B cell (primary cell): ENCODE measurements at regions not wholly inside any gene's neighbourhood (a gene's known extent, or its start where the extent isn't known, plus 50 kb on each side); places are given as distances from the start of the nearest gene placed in this dataset.

Experiments
- ATAC-seq: fragments of 200-7000 bp; cut with Tn5 transposase; one replicate; pipeline ENCODE4 v1.10.0; 2021; ENCODE audit warnings: low read depth, mild to moderate bottlenecking, moderate number of reproducible peaks, moderate library complexity
- CTCF ChIA-PET: fragments of 350-600 bp; sonication (Branson Sonifier 250); formaldehyde crosslinking; loops from one replicate; lab custom pipeline; 2021; ENCODE audit warnings: antibody characterized with exemption, inconsistent platforms; lab: Charles Lee
- POLR2A ChIA-PET: fragments of 350-600 bp; sonication (Branson Sonifier 250); formaldehyde crosslinking; loops from one replicate; lab custom pipeline; 2021; ENCODE audit warnings: antibody characterized with exemption; lab: Charles Lee
- DNase-seq: peaks from one replicate; pipeline ENCODE4 v3.0.0; 2013
- H2AFZ ChIP-seq: 2 replicates; pipeline ENCODE4 v1.6.1; 2012; ENCODE audit warnings: mild to moderate bottlenecking, low read depth, low read length; ENCODE audit not compliant: insufficient read depth, poor library complexity, severe bottlenecking
- H3K27ac ChIP-seq, 2 donors: 1 replicate in 1 of 2; 2 replicates in 1 of 2; pipeline ENCODE4 v1.5.1; 2012 to 2013; ENCODE audit warnings: low read length in 2 of 2, mild to moderate bottlenecking in 2 of 2, moderate library complexity in 1 of 2
- H3K27me3 ChIP-seq, 4 experiments: fragments of 200-600 bp in 1 of 4; sonication (generic) in 1 of 4; replicated peaks in 1 of 4; 1 replicate in 2 of 4; 2 replicates in 2 of 4; pipeline versions ENCODE4 v1.6.1 to v1.7.0; 2013 to 2016; ENCODE audit warnings: low read length in 3 of 4, mild to moderate bottlenecking in 2 of 4, mixed read lengths in 1 of 4, moderate library complexity in 1 of 4; ENCODE audit not compliant: insufficient read depth in 4 of 4, control insufficient read depth in 3 of 4; ENCODE audit errors: control extremely low read depth in 1 of 4
- H3K36me3 ChIP-seq, 2 experiments: replicated peaks in 1 of 2; 1 replicate in 1 of 2; 2 replicates in 1 of 2; pipeline versions ENCODE4 v1.6.1 to v1.7.1; 2013; ENCODE audit warnings: low read length in 1 of 2; ENCODE audit not compliant: insufficient read depth in 2 of 2, control insufficient read depth in 1 of 2; ENCODE audit errors: control extremely low read depth in 1 of 2, extremely low read depth in 1 of 2
- H3K4me1 ChIP-seq, 2 donors: fragments of 200-600 bp in 1 of 2; sonication (generic) in 1 of 2; 1 replicate in 1 of 2; 2 replicates in 1 of 2; pipeline versions ENCODE4 v1.5.1 to v1.6.1; 2013 to 2017; ENCODE audit warnings: low read length in 2 of 2; ENCODE audit not compliant: control insufficient read depth in 2 of 2, insufficient read depth in 2 of 2
- H3K4me2 ChIP-seq: replicated peaks from 2 replicates; pipeline ENCODE3; 2012; ENCODE audit warnings: mild to moderate bottlenecking, low read depth, low read length; ENCODE audit not compliant: poor library complexity, severe bottlenecking
- H3K4me3 ChIP-seq, 5 experiments: fragments of 200-600 bp in 1 of 5; sonication (generic) in 1 of 5; 1 replicate in 3 of 5; 2 replicates in 2 of 5; pipeline versions ENCODE4 v1.5.1 to v1.7.0; 2011 to 2016; ENCODE audit warnings: low read length in 4 of 5, mild to moderate bottlenecking in 4 of 5, low read depth in 2 of 5, control low read depth in 1 of 5, moderate library complexity in 1 of 5; ENCODE audit not compliant: insufficient read depth in 1 of 5; ENCODE audit errors: control extremely low read depth in 1 of 5, extremely low read depth in 1 of 5
- H3K79me2 ChIP-seq: fragments of 200-600 bp; sonication (generic); one replicate; pipeline ENCODE4 v1.6.0; 2016; ENCODE audit warnings: low read length; ENCODE audit not compliant: control insufficient read depth, insufficient read depth
- H3K9ac ChIP-seq: fragments of 200-600 bp; sonication (generic); 2 replicates; pipeline ENCODE4 v1.6.1; 2017; ENCODE audit warnings: mild to moderate bottlenecking, low read length, moderate library complexity
- H3K9me3 ChIP-seq, 3 donors: one replicate each; pipeline versions ENCODE4 v1.6.1 to v1.7.1; 2013; ENCODE audit warnings: low read length in 2 of 3; ENCODE audit not compliant: control insufficient read depth in 2 of 3, insufficient read depth in 1 of 3; ENCODE audit errors: control extremely low read depth in 1 of 3
- H4K20me1 ChIP-seq: 2 replicates; pipeline ENCODE4 v1.6.0; 2012; ENCODE audit warnings: mild to moderate bottlenecking, low read length; ENCODE audit not compliant: insufficient read depth, control insufficient read depth, poor library complexity, severe bottlenecking
- H3K27ac Mint-ChIP-seq: one replicate; pipeline ENCODE4 v1.8.0; 2021; ENCODE audit warnings: mixed read lengths
- H3K27me3 Mint-ChIP-seq: one replicate; pipeline ENCODE4 v1.8.0; 2021; ENCODE audit warnings: mixed read lengths
- H3K4me1 Mint-ChIP-seq: one replicate; pipeline ENCODE4 v1.8.0; 2021; ENCODE audit warnings: mixed read lengths
- H3K4me3 Mint-ChIP-seq: one replicate; pipeline ENCODE4 v1.8.0; 2021; ENCODE audit warnings: mixed read lengths
- H3K9me3 Mint-ChIP-seq: one replicate; pipeline ENCODE4 v1.8.0; 2022; ENCODE audit warnings: mixed read lengths; ENCODE audit not compliant: insufficient read depth
- CTCF ChIP-seq: fragments of 200-600 bp; IDR thresholded peaks from one replicate; pipeline ENCODE4 v1.8.0; 2022; ENCODE audit warnings: antibody characterized with exemption, mild to moderate bottlenecking
- EZH2 ChIP-seq: IDR thresholded peaks from 2 replicates; pipeline ENCODE4 v1.6.1; 2012; ENCODE audit warnings: borderline replicate concordance, low read depth, mild to moderate bottlenecking, moderate library complexity, low read length; ENCODE audit not compliant: insufficient read depth, poor library complexity, severe bottlenecking
- WGBS: methylation state at CpG from one replicate; pipeline ENCODE4 v1.1.5; 2013; ENCODE audit warnings: missing lambda C conversion rate; ENCODE audit not compliant: insufficient coverage; 5-methylcytosine and 5-hydroxymethylcytosine counted together
- intact Hi-C: fragments of 100-400 bp; cut with micrococcal nuclease; formaldehyde crosslinking; loops from one replicate; pipeline ENCODE4 v1.10.0; 2022

DNA sequence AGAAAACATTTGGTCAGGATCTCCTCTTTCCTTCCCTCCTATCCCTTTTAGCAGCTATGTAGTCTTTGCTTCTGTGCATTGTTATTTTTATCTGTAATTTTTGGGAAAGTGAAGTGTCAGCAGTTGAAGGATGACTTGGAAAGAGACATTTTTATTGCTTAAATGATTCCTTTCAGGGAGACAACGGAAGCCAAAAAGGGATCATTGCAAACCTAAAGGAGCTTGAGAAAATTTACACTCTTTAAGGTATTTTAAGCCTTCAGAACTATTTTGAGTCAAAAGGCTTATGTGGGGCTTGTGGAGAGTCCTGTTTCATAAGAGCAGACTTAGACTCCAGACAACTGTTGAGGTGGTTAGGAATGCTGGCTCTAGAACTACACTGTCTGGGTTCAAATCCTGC, 281.6 kb downstream of the KIF4B start:
- CTCF ChIA-PET, result no interaction called here
- Histone ChIP-seq H3K9me3 (no peaks in the 10 kb centered on the region), H3K9ac (no peak overlapping the region), H3K79me2 (no peaks in the 10 kb centered on the region), H3K4me2 (no peak overlapping the region), H3K4me1 (no peaks in the 10 kb centered on the region), H3K27me3 (no peaks in the 10 kb centered on the region), H3K4me3 (no peak overlapping the region), H3K36me3 (no peaks in the 10 kb centered on the region), H3K27ac (no peak overlapping the region), H2AFZ (no peak overlapping the region), H4K20me1 (no peaks in the 10 kb centered on the region)
- no peak for TF ChIP-seq EZH2
- no peak for TF ChIP-seq CTCF
- Mint-ChIP-seq H3K4me3 (no peak overlapping the region), H3K27me3 (no peaks in the 10 kb centered on the region), H3K27ac (no peak overlapping the region), H3K9me3 (no peaks in the 10 kb centered on the region), H3K4me1 (no peaks in the 10 kb centered on the region)
- WGBS, result no CpG with 5 or more reads among the region's 1 CpG
- ATAC-seq (no peak), DNase-seq (no peak)
- intact Hi-C loops, result no loop called here
- POLR2A ChIA-PET, result no interaction called here

- ATAC-seq (no peak), DNase-seq (no peak)
- WGBS, result 81% methylated on average over 7 of the region's 8 CpGs
- H3K9me3 Mint-ChIP-seq, result no peaks in the 10 kb centered on the region
- no peak overlapping the region for H2AFZ ChIP-seq
- H3K27me3 ChIP-seq, result no peaks in the 10 kb centered on the region
- H3K4me1 ChIP-seq, result no peaks in the 10 kb centered on the region
- intact Hi-C loops, result no loop called here
- H3K4me3 ChIP-seq, result no peak overlapping the region
- H3K9me3 ChIP-seq, result no peaks in the 10 kb centered on the region
- H3K27me3 Mint-ChIP-seq, result no peaks in the 10 kb centered on the region
- ChIA-PET CTCF (no interaction called here), POLR2A (no interaction called here)
- H3K27ac ChIP-seq, result no peak overlapping the region
- H3K79me2 ChIP-seq, result no peaks in the 10 kb centered on the region
- no peaks in the 10 kb centered on the region for H4K20me1 ChIP-seq
- no peaks in the 10 kb centered on the region for H3K4me1 Mint-ChIP-seq
- H3K27ac Mint-ChIP-seq, result no peak overlapping the region
- H3K4me2 ChIP-seq, result no peak overlapping the region
- H3K9ac ChIP-seq, result no peak overlapping the region
- no peak overlapping the region for H3K4me3 Mint-ChIP-seq
- no peak for TF ChIP-seq EZH2
- no peak for TF ChIP-seq CTCF
- H3K36me3 ChIP-seq, result no peaks in the 10 kb centered on the region
Observed at GRCh38 chr5:155299386-155300005, 285.9 kb downstream of the KIF4B start.
